GM23248 (cell line): ENCODE measurements at regions not wholly inside any gene's neighbourhood (a gene's known extent, or its start where the extent isn't known, plus 50 kb on each side); places are given as distances from the start of the nearest gene placed in this dataset.

ENCODE experiments used
- EZH2 ChIP-seq: fragments of 200-600 bp; sonication (generic); IDR thresholded peaks from 2 replicates; pipeline ENCODE4 v1.6.1; 2018; ENCODE audit warnings: antibody characterized with exemption, mild to moderate bottlenecking; ENCODE audit not compliant: insufficient read depth, poor library complexity, severe bottlenecking
- EZH2phosphoT487 ChIP-seq: fragments of 200-600 bp; sonication (generic); IDR thresholded peaks from 2 replicates; pipeline ENCODE4 v1.6.1; 2018; ENCODE audit warnings: antibody characterized with exemption, moderate library complexity, mild to moderate bottlenecking, low read depth; ENCODE audit not compliant: insufficient read depth

- no peak for TF ChIP-seq EZH2
- TF ChIP-seq EZH2phosphoT487 = no peak
Measured at GRCh38 chr2:64338910-64339500, 115.0 kb upstream of the LGALSL start.
